IPS-NIHi7 (cell line): ENCODE measurements at regions not wholly inside any gene's neighbourhood (a gene's known extent, or its start where the extent isn't known, plus 50 kb on each side); places are given as distances from the start of the nearest gene placed in this dataset.

Experiments
- DNase-seq: peaks from one replicate; pipeline ENCODE4 v3.0.0; 2012; ENCODE audit warnings: mixed read lengths; ENCODE audit errors: extremely low spot score

DNA sequence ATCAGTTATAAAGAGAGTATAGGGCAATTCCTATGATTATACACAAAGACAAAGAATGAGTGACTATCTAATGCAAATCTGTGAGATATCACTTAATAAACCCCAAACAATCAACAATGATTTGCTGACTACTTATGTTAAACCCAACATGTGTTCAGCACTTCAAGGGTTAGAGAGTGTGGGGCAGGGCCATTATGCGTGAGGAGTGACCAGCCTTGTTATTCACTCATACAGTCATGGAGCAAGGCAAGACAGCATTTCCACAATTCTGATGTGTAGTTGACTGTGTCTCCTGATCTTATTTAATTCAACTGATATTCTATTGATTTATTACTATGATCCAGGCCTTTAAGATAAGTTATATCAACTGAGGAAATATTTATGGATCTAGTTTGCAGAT lies 251.7 kb downstream of the CYRIA start:
- no peak for DNase-seq

DNA sequence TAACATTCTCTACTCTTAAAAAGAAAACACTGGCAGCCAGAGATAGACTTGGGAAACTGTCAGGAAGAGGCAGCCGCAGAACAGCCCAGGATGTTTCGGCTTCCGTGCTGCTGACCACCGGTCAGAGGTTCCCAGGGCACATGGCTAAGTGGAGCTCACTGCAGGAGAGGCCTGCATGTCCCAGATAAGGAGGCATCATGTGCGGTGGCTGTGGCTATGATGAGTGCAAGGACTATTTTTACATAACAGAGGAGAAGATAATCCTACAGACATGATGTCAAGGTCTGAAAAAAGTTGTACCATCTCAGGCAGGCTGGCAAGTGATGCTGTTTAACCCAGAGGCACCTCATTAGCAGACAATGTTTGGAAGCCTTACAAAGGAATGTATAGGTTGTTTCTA lies 252.3 kb downstream of the CYRIA start:
- no peak for DNase-seq

DNA sequence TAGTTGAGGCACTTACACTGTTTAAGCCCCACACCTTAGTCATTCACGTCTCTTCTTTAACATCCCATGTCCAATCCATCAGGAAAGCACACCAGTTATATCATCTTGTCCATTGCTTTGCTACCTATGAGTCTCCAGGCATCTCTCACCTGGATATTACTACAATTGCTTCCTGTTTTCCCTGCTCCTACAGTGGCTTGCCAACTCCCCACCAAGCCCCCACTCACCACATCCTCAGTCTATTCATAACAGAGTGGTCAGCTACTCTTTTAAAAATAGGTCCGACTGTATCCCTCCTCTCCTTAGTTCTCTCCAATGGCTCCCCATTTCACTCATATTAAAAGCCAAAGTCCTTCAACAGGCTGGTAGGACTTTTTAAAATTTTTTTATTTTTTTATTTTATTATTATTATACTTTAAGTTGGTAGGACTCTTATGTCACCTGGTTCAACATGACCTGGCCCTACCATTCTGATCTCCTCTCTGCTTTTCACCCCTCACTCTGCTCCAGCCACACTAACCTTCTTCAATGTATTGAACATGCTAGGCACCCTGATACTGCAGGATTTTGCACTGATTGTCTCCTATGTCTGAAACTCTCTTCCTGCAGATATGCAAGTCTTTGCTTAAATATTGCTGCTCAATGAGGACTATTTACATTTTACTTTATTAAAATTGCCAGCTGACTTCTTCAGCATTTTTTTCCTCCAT lies 253.2 kb downstream of the CYRIA start:
- DNase-seq = no peak

GRCh38 chr2:16411788-16412187 lies 253.8 kb downstream of the CYRIA start:
- DNase-seq = no peak

- DNase-seq = no peak
Observed at GRCh38 chr2:16409849-16410248, 255.8 kb downstream of the CYRIA start.

DNA sequence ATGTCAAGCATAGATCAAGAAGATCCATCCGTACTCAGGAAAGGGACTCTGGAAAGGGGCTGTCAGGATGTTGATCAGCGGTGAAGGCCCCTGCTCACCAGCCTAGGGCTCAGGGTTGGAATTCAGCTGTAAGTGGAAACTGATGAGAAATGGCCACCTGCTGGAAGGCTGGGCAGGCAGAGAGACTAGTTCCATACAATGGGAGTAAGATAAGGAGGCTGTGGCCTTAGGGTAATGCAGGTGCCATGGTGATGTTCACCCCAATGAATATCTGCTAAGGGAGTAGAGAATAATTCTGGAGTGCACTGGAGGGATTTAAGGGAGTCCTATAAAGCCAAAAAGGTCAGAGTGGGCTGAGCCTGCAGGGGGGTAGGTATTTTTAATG lies 256.6 kb downstream of the CYRIA start:
- DNase-seq = no peak

GRCh38 chr2:16408331-16409005 lies 257.2 kb downstream of the CYRIA start:
- DNase-seq = no peak

- DNase-seq = no peak
Observed at GRCh38 chr2:16407358-16407757, 258.3 kb downstream of the CYRIA start.

GRCh38 chr2:16406496-16407289 lies 258.9 kb downstream of the CYRIA start:
- DNase-seq = no peak

GRCh38 chr2:16405551-16405950 lies 260.1 kb downstream of the CYRIA start:
- DNase-seq = no peak

GRCh38 chr2:16404551-16405300 lies 260.9 kb downstream of the CYRIA start:
- no peak for DNase-seq

DNA sequence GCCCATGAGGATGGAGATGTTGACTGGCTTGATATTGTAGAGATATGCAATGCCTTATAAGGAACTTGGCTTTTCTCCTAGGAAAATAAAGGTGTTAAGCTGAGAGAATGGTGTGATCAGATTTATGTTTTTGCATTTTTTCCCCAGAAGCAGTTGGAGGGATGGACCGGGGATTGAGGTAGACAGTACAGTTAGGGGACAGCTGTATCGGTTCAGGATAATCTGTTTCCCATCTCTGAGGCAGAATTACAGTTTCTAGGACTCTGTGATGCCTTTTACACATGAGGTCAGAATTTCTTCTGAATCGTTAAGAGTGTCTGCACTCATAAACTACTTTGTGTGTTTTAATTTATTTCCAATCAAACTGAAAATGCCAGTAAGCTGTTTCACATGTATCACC lies 261.5 kb downstream of the CYRIA start:
- DNase-seq = no peak

DNA sequence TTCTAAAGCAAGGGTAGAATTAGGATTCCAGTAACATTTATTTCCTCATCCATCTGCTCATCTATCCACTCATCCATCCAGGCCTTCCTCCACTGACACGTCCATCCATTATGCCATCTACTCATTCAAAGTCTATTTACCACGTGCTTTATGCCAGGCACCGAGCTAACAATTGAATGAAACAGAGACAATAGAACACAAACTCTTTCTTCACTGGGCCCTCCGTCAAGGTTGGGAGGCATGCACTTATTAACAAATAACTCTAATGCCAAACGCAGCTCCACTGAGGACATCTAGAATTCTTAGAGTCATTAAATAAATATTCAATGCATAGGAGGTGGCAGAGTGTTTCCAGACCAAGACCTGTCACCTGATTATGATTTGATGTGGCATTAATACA lies 262.7 kb downstream of the CYRIA start:
- DNase-seq = no peak

GRCh38 chr2:16401761-16402300 lies 263.8 kb downstream of the CYRIA start:
- DNase-seq = no peak

DNA sequence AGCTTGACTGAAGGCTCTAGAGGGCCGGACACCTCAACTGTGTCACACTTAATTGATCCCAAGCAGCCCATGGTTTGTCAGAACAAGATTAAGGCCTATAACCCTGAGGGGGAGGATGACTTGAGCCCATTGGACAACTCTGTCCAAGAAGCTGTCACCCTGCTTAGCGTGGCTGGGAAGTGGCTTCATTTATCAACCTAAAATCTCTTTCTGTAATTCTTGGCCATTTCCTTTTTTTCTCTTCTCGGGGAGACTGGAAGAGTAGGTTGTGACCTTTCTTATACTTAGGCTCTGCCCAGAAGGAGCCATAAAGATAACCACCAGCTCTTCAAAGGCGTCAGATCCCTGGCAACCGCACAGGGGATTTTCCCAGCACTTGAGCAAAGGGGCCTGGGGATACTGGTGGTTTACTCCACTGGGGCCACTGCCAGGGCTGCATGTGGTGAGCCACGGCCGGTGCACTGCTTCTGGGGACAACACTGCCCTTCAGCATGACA lies 265.5 kb downstream of the CYRIA start:
- DNase-seq = no peak

GRCh38 chr2:16398486-16399043 lies 267.1 kb downstream of the CYRIA start:
- DNase-seq = no peak

DNA sequence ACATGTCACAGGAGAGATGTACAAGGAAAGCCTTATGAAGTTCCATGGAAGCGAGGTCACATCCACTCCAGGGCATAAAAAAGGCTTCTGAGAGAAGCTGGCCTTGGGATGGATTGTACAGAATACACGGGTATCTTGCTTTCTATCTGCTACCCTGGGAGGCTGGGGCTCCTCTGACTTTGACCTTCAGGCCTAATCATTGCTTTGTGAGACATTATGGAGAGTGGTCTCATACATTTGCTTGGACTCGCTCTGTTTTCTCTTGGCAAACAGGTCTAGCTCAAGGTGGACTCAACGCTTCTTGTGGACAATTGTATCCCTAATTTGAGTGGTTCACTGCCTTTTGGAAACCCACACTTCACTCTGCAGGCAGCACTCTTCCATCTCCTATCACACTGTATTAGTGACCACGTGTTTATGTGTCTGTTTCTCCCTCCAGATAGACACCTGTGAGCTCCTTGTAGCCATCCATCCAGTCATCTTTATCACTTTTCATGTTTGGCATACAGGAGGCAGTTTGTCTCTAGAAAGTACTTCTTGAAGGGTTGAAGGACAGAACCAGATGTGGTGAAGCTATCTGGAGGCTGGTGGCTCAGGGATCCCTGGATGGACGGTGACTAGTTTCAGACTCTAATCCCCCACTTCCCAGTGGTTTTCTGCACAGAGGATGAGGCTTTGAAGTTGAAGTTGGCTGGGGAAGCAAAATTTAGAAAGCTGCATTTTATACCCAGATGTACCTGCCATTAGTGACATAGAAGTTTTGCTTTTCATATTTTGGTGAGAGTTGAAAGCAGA lies 267.8 kb downstream of the CYRIA start:
- no peak for DNase-seq

DNA sequence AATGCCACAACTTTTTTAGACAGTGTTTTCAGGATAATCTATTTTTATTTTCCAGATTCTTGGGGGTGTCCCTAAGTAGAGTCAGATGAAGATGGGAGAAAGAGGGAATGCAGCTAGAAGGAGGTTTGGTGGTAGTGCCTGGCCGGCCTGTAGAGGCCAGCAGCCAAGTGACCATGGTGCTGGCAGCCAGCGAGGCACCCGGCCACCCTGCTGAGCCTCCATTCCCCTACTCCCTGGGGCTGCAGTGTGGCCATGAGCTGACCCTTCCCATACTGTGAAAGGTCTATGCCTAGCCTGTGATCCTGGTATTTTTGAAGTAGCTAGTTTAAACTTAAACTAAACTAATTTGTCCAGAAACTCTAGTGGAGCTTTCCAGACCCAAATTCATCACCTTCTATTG lies 268.6 kb downstream of the CYRIA start:
- no peak for DNase-seq

DNA sequence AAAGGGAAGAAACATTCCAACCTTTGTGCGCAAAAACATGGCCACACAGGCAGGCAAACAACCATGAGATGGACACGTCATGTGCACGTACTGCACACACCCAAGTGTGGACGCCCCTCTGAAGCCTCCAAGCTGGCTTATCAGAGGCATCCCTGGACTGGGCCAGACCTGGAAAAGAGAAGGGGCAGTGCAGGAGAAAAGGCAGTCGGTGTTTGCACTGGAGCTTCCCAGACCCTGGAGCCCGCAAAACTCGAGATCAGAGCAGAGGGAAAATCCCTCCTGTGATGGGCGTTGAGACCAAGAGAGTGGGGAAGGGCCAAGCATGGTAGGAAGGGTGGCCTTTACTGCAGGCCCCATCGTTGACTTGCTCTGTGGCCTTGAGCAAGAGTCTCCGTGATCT lies 269.5 kb downstream of the CYRIA start:
- no peak for DNase-seq

DNA sequence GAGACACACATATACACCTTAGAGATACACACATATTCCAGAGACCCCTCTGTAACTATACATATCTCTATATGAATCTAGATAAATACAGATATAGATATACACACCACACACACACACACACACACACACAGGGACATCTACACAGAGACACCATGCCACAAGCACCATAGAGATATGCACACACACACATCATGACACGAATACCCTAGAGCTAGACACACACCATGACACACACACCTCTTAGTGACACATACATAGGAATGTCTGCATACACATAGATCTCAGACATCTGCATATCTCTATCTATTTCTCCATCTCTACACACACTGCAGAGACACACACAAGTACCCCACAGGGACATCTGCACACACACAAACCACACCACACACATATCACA lies 270.0 kb downstream of the CYRIA start:
- no peak for DNase-seq
